GM19035 (cell line): ENCODE measurements at regions not wholly inside any gene's neighbourhood (a gene's known extent, or its start where the extent isn't known, plus 50 kb on each side); places are given as distances from the start of the nearest gene placed in this dataset.

Experiments
- ATAC-seq: cut with Tn5 transposase; IDR thresholded peaks from one replicate; pipeline ENCODE4 v1.9.1; 2021; ENCODE audit not compliant: unreplicated experiment

DNA sequence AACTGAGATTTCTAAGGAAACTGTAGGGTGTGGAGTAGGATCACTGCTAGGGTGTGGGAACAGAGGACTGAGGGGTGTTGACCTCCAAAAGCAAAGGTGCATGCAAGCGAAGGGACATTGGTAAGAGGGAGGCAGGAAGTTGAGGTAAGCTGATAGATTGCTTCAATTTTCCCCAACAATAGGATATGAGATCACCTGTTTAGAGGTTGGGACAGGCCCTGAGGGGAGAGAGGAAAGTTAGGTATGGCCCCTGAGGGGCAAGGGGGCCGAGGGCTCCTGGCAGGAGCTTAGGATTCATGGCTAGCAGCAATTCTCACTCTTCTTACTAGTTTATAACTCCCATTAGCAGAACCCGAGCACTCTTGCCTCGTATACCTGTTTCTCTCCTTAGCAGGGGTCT lies 106.8 kb upstream of the RPS6KA2 start:
- ATAC-seq, result no peak

DNA sequence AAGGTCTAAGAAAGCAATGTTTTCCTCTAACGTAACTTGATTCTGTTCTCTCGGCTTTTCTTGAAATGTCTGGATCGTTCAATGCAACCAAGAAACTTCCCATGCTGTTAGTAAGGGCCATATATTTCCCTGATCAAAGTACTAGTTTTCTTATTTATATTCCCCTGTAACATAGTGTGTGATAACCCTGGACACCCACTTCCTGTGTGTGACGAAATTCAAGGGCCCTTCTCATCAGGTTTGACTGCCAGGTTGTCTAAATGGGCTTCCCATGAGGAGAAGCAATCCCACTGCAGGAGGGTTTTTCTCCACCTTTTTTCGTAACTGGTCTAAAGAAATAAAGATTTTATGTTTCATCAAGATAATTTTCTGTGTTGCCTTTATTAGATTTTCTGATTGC lies 102.6 kb upstream of the RPS6KA2 start:
- ATAC-seq, result no peak

DNA sequence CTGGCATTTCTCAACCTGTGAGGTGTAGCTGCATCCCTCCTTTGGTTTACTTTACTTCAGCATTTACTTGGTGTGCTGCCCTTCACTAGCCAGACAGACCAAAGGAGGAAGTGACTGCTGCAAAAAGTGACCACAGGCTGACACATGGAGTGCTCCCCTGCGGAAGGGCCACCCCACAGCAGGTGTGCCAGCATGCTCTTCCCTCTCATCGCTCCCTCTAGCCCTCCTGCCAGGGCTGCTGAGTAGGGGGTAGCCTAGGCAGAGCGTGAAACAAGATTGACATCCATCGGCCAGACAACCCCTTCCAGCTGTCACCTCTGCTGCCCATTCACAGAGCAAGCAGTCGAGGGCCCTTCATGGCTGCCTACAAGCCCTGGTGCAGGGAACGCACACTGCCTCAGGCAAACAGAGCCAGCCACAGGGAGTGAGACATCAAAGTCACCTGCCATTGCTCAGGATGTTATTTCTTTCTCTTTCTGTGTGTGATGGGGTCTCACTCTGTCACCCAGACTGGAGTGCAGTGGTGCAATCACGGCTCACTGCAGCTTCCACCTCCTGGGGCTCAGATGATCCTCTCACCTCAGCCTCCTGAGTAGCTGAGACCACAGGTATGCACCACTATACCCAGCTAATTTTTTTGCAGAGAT lies 102.0 kb upstream of the RPS6KA2 start:
- no peak for ATAC-seq

DNA sequence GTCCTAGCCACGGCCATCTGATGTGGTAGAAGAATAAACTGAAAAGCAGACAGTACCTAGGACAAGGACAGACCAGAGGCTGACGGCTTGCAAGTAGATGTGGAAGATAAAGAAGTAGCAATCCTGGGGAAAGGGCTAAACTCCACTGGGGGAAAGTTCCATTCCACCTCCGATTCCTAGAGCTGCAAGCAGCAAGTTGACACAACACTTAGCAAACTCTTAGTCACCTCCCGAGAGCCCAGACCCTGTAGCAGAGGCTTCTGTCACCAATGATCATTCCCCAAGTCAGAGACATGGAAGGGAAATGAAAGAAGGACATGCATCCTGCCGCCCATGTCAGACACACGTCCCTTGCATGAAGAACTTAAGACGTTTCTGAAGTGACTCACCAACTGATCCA lies 99.2 kb upstream of the RPS6KA2 start:
- ATAC-seq, result no peak

DNA sequence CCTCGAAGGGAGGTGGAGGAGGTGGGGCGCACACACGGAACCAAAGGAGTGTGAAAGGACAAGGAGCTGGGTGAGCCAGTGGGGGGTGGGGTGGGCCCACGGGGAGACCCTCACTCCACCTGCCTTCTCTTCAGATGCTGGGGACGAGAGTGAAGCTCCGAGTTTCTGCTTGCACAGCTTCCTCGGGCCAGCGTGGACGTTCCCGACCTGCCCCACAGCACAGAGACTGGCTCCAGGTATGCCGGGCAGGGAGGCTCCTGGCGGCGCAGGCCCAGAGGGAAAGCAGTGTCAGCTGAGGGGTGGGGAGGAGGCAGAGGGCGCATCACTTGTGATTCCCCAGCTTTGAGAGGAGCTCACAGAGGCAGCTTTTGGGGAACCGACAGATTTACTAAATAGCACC lies 98.5 kb upstream of the RPS6KA2 start:
- ATAC-seq, result no peak

DNA sequence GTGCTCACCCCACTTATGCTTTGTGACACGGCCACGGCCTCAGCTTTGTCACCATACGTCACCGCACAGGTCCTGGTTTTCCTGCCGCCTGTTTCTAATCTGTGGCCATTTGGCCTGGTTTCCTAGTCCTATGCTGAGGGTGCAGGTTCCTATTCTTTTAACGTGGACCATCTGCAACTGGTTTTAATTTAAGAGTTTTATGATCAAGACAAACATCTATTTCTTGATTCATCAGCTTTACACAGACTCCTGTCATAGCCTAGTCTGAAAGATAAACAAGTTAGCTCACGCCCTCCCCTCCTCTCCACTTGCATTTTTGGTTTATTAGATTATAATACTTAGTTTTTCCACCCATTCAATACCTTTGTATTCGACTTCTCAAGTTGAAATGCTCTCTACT lies 97.5 kb upstream of the RPS6KA2 start:
- ATAC-seq, result no peak

DNA sequence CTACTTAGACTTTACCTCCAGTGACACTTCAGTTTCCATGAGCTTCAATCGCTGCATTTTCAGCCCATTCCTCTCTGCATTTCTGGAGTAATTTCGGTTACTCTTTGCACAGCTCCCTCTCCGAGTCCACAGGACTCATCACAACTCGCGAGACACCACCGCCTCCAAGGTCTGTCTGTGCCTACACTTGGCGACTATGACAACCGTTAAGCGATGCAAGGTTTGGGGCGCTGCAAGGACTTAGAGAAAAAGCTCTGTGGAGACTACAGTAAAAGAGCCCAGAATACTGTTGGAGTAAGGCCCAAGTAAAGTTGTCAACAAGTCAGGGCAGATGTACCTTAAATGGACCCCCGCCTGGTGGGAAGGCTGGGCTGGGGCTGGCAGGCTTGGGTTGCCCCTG lies 95.7 kb upstream of the RPS6KA2 start:
- ATAC-seq, result no peak

DNA sequence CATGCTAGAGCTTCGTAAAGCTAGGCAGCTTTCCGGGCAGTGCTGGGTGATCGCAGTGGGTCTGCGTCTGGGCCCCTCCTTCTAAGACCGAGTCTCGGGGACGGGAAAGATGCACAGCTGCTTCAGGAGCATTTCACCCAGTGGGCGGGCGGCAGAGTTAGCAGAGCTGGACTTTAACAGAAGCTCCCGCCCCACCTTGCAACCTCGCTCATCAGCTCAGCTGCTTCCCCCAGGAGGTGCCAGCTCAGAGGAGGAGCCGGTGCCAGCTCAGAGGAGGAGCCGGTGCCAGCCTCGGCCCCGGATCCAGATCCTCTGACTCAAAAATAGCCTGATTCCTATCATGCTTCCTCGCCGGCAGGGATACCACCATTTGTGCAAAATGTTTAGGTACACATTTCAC lies 94.5 kb upstream of the RPS6KA2 start:
- ATAC-seq, result no peak

DNA sequence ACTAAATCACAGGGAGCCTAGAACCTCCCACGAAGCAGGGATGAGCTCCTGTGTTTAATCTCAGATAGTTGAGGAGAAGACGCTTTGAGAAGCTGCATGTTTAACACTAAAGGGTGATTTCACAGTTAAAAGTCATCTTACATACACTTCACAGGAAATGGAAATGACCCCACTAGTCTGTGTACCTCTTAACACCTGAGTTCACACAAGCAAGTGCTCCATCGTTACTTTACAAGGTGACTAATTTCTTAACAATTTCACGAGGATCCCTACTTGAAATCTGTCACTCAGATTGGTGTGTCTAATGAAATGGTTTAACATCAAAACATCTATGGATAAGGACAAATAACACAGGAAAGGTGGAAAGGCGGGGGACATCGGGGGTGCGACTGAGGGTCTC lies 93.8 kb upstream of the RPS6KA2 start:
- no peak for ATAC-seq

DNA sequence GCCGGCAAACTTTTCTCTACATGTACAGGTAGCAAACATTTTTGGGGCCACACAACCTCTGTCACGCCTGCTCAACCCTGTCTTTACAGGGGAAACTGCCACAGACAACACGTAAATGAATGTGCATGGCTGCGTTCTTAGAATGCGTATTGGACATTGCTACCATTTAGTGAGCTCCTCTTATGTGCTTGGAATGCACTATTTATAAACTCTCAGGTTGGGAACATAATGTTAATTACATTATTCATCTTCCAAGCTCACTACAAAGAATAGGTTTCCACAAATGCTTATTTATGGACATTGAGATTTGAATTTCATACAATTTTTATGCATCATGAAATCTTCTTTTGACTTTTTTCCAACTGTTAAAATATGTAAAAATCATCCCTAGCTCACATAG lies 92.0 kb upstream of the RPS6KA2 start:
- ATAC-seq, result no peak

DNA sequence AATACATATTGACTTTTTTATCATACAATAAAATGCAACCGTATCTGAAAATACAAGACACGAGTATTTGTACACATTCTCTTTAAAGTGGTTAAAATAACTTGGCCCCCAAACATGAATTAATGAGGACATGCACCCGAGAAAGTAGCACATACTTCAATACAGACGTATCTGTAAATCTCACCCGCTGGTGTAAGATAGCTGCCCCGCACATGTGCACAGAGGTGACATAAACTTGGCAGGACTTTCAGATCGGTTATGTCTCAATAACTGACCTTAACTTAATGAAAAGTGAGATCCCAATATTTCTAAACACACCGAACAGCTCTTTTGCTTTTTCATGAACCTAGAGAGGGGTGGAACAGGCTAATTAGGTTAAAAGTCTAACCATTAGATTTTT lies 91.5 kb upstream of the RPS6KA2 start:
- no peak for ATAC-seq

DNA sequence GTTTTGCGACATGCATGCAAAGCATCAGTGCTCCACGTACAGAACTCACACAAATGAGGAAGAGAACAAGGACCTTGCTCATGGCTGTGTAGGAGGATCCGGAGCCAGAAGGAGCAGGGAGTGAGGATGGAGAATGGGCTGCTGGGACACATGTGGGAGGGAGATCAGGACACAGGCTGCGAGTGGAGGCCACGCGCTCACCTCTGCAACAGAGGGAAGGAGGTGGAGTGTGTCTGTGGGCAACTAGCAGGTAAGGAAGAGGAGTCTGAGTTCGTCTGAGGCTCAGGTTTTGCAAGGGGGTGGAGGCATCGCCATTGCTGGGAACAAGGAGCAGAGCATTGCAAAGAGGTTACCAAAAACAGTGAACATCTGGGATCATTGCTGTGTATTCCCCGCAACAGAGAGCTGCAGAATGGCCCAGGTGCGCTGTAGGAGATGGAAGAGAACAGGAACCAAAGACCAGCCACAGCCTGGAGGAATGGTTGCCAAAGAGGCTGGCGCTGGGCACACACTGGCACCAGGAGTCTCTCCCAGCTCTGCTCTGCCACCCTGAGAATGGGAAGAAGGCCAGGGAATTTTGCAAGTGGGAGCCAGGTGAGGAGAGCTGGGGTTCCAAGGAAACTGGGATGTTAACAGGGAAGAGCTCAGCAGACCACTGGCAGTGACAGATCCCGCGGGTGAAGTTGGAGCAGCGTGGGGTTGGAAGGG lies 90.0 kb upstream of the RPS6KA2 start:
- ATAC-seq, result no peak

DNA sequence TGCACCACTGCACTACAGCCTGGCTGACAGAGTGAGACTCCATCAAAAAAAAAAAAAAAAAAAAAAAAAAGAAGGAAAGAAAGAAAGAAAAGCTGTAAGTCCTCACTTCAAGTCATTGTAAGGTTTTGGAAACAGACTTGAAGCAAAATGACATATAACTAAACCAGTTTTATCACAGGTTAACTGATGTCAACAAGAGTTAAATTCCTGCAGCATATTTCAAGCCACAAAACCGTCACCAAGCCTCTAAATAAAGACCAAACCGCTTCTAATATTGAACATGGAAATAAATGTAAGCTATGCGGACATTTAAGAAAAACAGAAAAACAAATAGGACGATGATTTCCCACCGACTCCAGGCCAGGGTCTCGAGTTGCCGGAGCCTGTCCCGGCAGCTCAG lies 88.9 kb upstream of the RPS6KA2 start:
- ATAC-seq, result no peak

DNA sequence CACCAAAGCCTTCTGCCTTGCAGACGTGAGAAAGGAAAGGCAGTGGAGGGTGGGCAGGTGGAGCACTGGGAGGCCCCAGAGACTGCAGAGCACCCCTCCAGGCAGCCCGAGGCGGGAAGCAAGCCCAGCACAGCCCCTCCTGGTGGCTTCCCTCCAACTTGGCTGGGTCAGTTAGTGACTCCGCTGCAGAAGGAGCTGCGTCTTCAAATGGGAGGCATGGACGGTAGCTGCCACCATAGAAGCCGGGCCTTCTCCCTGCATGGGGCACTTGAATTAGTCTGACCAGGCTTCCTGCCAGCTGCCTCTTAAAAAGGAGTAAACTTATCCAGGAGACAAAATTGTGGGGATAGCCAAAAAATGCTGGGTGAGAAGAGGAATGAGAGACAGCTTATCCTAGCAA lies 88.0 kb upstream of the RPS6KA2 start:
- no peak for ATAC-seq

DNA sequence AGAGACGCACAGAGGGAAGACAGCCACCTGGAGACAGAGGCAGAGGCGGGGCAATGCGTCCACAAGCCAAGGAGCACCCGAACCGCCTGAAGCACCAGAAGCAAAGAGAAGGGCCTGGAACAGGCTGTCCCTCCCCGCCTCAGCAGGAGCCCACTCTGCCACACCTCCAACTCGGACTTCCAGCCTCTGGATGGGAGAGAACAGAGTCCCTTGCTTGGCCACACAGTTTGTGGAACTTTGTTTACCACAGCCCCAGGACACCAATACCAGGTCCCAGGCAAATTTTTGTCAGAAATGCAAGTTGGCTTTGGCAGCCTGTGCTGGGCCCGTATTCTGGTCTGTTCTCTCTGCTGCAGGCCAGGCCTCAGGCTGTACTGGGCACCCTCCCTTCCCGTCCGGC lies 87.5 kb upstream of the RPS6KA2 start:
- ATAC-seq, result no peak

DNA sequence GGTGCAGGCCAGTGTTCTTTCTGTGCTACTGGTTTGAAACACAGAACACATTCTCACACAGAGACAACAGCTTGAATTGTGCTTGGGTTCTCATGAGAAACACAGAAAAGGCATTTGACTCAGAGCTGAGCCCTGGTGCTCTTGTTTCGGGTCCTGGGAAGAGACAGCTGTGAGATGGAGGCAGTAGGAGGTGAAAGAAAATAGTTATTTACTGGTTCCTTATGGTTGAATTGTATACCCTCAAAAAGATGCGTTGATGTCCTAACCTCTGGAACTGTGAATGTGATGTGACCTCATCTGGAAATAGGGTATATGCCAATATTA lies 87.1 kb upstream of the RPS6KA2 start:
- ATAC-seq, result no peak

DNA sequence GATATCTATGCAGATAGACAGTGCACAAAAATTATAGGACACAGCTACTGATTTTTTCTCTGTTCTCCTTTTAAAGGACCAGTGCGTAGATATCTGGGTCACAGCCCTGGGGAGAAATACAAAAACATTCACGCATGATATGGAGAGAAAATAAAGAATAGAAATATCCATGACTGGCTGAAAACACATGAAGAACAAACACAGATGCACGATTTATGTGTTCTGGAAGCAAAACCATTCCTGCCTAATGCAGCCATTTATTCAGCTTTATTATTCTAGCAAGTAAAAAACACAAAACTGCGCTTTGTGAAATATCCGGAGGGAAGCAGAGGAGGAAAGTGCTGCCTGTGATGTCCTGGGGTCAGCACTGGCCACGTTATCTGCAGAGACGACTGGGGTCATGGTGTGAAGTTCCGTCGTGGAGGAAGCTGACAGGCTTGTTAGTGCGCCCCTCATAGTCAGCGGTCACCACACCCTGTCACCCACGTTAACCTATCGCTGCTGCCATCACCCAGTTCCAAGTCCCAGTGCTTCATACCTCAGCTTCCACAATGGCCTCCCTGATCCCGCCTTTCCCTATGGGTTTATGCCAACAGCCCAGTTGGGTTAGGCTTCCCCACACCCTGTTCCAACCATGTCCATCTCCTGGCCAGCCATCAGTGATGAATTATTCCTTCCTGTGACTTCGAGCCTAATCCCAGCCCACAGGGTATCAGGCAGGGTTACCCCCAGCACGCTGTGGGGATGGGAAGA lies 86.6 kb upstream of the RPS6KA2 start:
- no peak for ATAC-seq

DNA sequence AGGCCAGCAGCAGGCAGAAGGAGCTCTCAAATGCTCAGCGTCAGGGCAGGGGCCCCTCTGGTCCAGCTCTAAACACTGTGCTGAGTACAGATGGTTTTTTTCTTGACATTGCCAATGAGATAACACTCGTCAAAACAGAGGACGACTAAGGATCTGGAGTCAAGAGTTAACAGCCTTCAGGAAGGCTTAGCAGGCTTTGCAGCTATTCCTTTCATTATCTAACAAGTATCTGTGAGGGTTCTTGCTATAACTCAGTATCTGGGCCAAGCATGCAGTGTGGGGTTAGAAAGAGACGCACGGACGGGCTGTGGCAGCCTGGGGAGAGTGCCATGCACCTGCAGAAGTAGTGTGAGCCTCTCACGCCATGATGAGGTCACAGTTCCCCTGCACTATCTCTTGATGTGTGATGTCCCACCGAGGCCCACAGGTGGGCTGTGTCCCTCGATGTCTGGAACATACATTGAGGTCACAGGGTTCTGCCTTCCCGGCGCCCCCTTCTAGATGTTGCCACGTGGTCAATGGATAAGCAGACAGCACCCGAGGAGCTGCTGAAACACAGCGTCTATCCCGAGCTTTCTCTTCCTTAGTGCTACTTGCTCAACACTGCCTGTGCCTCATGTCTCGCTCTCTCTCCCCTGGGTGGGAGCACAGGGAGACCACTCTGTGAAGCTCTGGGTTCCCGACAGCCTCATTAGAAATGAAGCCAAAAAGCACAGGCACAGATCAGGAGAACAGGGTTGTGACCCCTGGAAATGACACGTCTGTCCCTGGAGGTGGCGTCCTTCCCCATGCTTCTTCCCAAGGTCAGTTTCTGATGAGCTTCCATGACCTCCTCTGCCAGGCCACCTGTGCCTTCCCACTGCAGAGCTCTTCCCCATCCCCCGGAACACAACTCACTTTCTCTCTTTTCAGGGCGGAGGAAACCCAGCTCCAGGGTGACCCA lies 85.5 kb upstream of the RPS6KA2 start:
- ATAC-seq, result no peak

DNA sequence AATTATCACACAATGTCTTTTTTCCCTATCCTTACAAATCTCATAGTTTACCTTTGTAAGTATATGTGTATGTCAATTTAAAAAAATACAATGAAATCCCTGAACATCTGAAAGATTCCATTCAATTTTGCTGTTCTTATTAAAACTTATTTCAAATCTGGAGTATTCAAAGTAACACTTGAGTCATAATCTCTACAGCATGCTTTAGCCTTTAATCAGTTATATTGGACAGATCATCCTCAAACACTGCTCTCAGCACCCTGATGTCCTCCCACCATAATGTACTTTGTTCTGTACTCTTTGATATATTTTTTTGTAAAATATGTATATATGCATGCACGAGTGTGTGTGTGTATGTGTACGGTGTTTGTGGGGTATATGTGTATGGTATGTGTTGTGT lies 83.0 kb upstream of the RPS6KA2 start:
- ATAC-seq, result no peak

DNA sequence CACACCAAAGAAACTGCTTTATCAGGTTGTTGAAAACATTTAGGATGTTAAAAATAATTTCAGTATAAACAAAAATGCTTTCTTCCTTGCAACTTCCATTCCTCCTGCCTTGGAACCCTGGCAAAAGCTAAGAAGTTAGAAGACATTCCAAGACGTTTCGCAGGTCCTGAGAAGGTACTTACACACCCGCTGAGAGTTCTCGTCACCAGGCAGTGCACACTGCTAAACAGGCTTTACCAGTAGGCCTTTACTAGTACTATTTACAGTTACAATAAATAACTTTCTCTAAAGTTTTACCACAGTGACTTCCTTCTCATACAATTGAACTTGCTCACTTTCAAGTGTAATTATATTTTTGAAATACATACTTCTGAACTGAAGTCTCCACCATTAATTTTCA lies 81.4 kb upstream of the RPS6KA2 start:
- no peak for ATAC-seq

DNA sequence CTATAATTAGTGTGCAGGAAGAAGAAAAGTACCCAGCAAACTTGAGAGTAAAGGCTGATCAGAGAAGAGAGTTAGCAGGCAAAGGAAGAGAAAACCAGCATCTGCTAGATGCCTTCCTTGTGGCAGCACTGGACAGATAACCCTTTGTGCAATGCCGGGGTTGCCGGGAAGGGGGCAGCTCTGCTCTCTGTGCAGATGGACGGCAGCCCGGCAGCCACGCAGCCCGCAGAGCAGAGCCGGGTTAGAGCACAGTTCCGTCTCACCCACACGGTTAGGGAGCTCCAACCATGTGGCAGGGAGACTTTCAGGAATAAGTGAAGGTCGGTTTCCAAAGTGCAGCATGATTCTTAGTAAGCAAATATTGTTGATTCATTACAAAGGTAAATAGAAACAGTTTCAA lies 80.0 kb upstream of the RPS6KA2 start:
- no peak for ATAC-seq
